ENCODE measurements at regions not wholly inside any gene's neighbourhood (a gene's known extent, or its start where the extent isn't known, plus 50 kb on each side); places are given as distances from the start of the nearest gene placed in this dataset.

GRCh38 chr10:121355161-121355560, 243.1 kb downstream of the FGFR2 start:
- H3K4me1 ChIP-seq: no peaks in the 10 kb centered on the region
- H3K9me3 ChIP-seq: no peaks in the 10 kb centered on the region
- TF ChIP-seq CTCF (IDR thresholded peaks at IDR 0.05 in 4 of 5, conservative IDR thresholded peaks at IDR 0.05 in 1 of 5) (no peak), POLR2A (IDR thresholded peaks at IDR 0.05) (no peak)
- intact Hi-C loops (cut with DNase I; ENCODE audit: low total_unique reads) (no loop called here), in situ Hi-C loops (cut with MboI; ENCODE audit: low sequenced_read_pairs in 4 of 4) (no loop called here)
- H3K36me3 ChIP-seq: no peaks in the 10 kb centered on the region
- no peak for DNase-seq
- no peak overlapping the region for H3K27ac ChIP-seq
- ATAC-seq: no peak
- H3K4me3 ChIP-seq: no peak overlapping the region
- H3K27me3 ChIP-seq: no peaks in the 10 kb centered on the region

GRCh38 chr10:121356183-121356582, 242.1 kb downstream of the FGFR2 start:
- intact Hi-C loops (cut with DNase I; ENCODE audit: low total_unique reads): no loop called here
- no peak overlapping the region for H3K27ac ChIP-seq
- DNase-seq (no peak), ATAC-seq (no peak)
- in situ Hi-C loops (cut with MboI; ENCODE audit: low sequenced_read_pairs in 4 of 4): no loop called here
- no peaks in the 10 kb centered on the region for H3K27me3 ChIP-seq
- no peaks in the 10 kb centered on the region for H3K36me3 ChIP-seq
- H3K4me1 ChIP-seq: no peaks in the 10 kb centered on the region
- no peak overlapping the region for H3K4me3 ChIP-seq
- H3K9me3 ChIP-seq: no peaks in the 10 kb centered on the region
- TF ChIP-seq CTCF (IDR thresholded peaks at IDR 0.05 in 4 of 5, conservative IDR thresholded peaks at IDR 0.05 in 1 of 5) (no peak), POLR2A (IDR thresholded peaks at IDR 0.05) (no peak)

- Histone ChIP-seq H3K27me3 (no peaks in the 10 kb centered on the region), H3K36me3 (no peaks in the 10 kb centered on the region), H3K9me3 (no peaks in the 10 kb centered on the region), H3K27ac (no peak overlapping the region), H3K4me1 (no peaks in the 10 kb centered on the region), H3K4me3 (no peak overlapping the region)
- DNase-seq (no peak), ATAC-seq (no peak)
- intact Hi-C loops (cut with DNase I; ENCODE audit: low total_unique reads) (no loop called here), in situ Hi-C loops (cut with MboI; ENCODE audit: low sequenced_read_pairs in 4 of 4) (no loop called here)
- TF ChIP-seq POLR2A (IDR thresholded peaks at IDR 0.05): no peak
- no peak for TF ChIP-seq CTCF (IDR thresholded peaks at IDR 0.05 in 4 of 5, conservative IDR thresholded peaks at IDR 0.05 in 1 of 5)
These were observed 240.8 kb downstream of the FGFR2 start for GRCh38 chr10:121357401-121357800.

- ATAC-seq: no peak
- Histone ChIP-seq H3K4me1 (no peaks in the 10 kb centered on the region), H3K27me3 (no peaks in the 10 kb centered on the region), H3K4me3 (no peak overlapping the region), H3K27ac (no peak overlapping the region), H3K36me3 (no peaks in the 10 kb centered on the region), H3K9me3 (no peaks in the 10 kb centered on the region)
- in situ Hi-C loops (cut with MboI; ENCODE audit: low sequenced_read_pairs in 4 of 4): no loop called here
- intact Hi-C loops (cut with DNase I; ENCODE audit: low total_unique reads): no loop called here
- DNase-seq: no peak
- TF ChIP-seq POLR2A (IDR thresholded peaks at IDR 0.05) (no peak), CTCF (IDR thresholded peaks at IDR 0.05 in 4 of 5, conservative IDR thresholded peaks at IDR 0.05 in 1 of 5) (no peak)
These were observed 236.2 kb downstream of the FGFR2 start for GRCh38 chr10:121362026-121362425.

- in situ Hi-C loops (cut with MboI; ENCODE audit: low sequenced_read_pairs in 4 of 4): no loop called here
- DNase-seq: no peak
- H3K9me3 ChIP-seq: no peaks in the 10 kb centered on the region
- no peak overlapping the region for H3K4me3 ChIP-seq
- H3K27me3 ChIP-seq: no peaks in the 10 kb centered on the region
- no peaks in the 10 kb centered on the region for H3K4me1 ChIP-seq
- no peak overlapping the region for H3K27ac ChIP-seq
- TF ChIP-seq CTCF (IDR thresholded peaks at IDR 0.05 in 4 of 5, conservative IDR thresholded peaks at IDR 0.05 in 1 of 5) (no peak), POLR2A (IDR thresholded peaks at IDR 0.05) (no peak)
- ATAC-seq: no peak
- intact Hi-C loops (cut with DNase I; ENCODE audit: low total_unique reads): no loop called here
- no peaks in the 10 kb centered on the region for H3K36me3 ChIP-seq
These were observed 232.7 kb downstream of the FGFR2 start for GRCh38 chr10:121365566-121365965.

All from gastrocnemius medialis (tissue), 4 donors.